Loucy (cell line): ENCODE measurements at regions not wholly inside any gene's neighbourhood (a gene's known extent, or its start where the extent isn't known, plus 50 kb on each side); places are given as distances from the start of the nearest gene placed in this dataset.
"Not testable (repeated sequence)": the region's sequence is repeated elsewhere in the genome, so short reads cannot be mapped to it uniquely, and the experiment has no call there.

Experiments
- H2AFZ ChIP-seq: fragments of 200-600 bp; sonication (generic); 2 replicates; pipeline ENCODE4 v1.6.0; 2016; ENCODE audit warnings: antibody characterized with exemption, mild to moderate bottlenecking, low read length, moderate library complexity
- H3F3A ChIP-seq: fragments of 200-600 bp; 2 replicates; pipeline ENCODE4 v1.6.0; 2016; ENCODE audit warnings: antibody characterized with exemption, low read depth, mild to moderate bottlenecking
- H3K27me3 ChIP-seq: fragments of 200-600 bp; sonication (generic); 2 replicates; pipeline ENCODE4 v1.6.1; 2014; ENCODE audit warnings: low read length, mild to moderate bottlenecking; ENCODE audit not compliant: insufficient read depth, poor library complexity, severe bottlenecking
- H3K36me3 ChIP-seq: fragments of 200-600 bp; sonication (generic); 2 replicates; pipeline ENCODE4 v1.6.1; 2016; ENCODE audit warnings: low read length; ENCODE audit not compliant: insufficient read depth
- H3K4me1 ChIP-seq: fragments of 200-600 bp; sonication (generic); 2 replicates; pipeline ENCODE4 v1.5.1; 2014; ENCODE audit warnings: low read length, mild to moderate bottlenecking; ENCODE audit not compliant: insufficient read depth, poor library complexity, severe bottlenecking
- H3K4me2 ChIP-seq: fragments of 200-600 bp; sonication (generic); 2 replicates; pipeline ENCODE4 v1.6.0; 2014; ENCODE audit warnings: antibody characterized with exemption, low read length, low read depth, mild to moderate bottlenecking; ENCODE audit not compliant: poor library complexity, severe bottlenecking
- H3K4me3 ChIP-seq: fragments of 200-600 bp; sonication (generic); 2 replicates; pipeline ENCODE4 v1.5.1; 2014; ENCODE audit warnings: low read length, mild to moderate bottlenecking, mixed read lengths; ENCODE audit not compliant: poor library complexity, severe bottlenecking
- H3K79me2 ChIP-seq: fragments of 200-600 bp; sonication (generic); 2 replicates; pipeline ENCODE4 v1.6.1; 2014; ENCODE audit warnings: low read length; ENCODE audit not compliant: insufficient read depth
- H3K9ac ChIP-seq: fragments of 200-600 bp; sonication (generic); 2 replicates; pipeline ENCODE4 v1.6.0; 2014; ENCODE audit warnings: mild to moderate bottlenecking, low read depth, low read length, moderate library complexity; ENCODE audit not compliant: poor library complexity, severe bottlenecking
- H3K9me2 ChIP-seq: fragments of 200-600 bp; sonication (generic); replicated peaks from 2 replicates; pipeline ENCODE4 v1.6.1; 2016; ENCODE audit warnings: low read depth, low read length, mixed read lengths
- H3K9me3 ChIP-seq: fragments of 200-600 bp; sonication (generic); 2 replicates; pipeline ENCODE4 v1.6.1; 2014; ENCODE audit warnings: mild to moderate bottlenecking, antibody characterized with exemption, low read length, low read depth; ENCODE audit not compliant: insufficient read depth
- H4K20me1 ChIP-seq: fragments of 200-600 bp; sonication (generic); 2 replicates; pipeline ENCODE4 v1.6.0; 2014; ENCODE audit warnings: antibody characterized with exemption, low read length, mild to moderate bottlenecking; ENCODE audit not compliant: insufficient read depth, poor library complexity, severe bottlenecking
- CTCF ChIP-seq: fragments of 200-600 bp; sonication (generic); conservative IDR thresholded peaks from 2 replicates; pipeline ENCODE4 v1.5.1; 2014; ENCODE audit warnings: mild to moderate bottlenecking, antibody characterized with exemption, low read length
- EZH2phosphoT487 ChIP-seq: fragments of 200-600 bp; IDR thresholded peaks from 2 replicates; pipeline ENCODE4 v1.6.1; 2018; ENCODE audit warnings: antibody characterized with exemption, mild to moderate bottlenecking, moderate library complexity, borderline replicate concordance

DNA sequence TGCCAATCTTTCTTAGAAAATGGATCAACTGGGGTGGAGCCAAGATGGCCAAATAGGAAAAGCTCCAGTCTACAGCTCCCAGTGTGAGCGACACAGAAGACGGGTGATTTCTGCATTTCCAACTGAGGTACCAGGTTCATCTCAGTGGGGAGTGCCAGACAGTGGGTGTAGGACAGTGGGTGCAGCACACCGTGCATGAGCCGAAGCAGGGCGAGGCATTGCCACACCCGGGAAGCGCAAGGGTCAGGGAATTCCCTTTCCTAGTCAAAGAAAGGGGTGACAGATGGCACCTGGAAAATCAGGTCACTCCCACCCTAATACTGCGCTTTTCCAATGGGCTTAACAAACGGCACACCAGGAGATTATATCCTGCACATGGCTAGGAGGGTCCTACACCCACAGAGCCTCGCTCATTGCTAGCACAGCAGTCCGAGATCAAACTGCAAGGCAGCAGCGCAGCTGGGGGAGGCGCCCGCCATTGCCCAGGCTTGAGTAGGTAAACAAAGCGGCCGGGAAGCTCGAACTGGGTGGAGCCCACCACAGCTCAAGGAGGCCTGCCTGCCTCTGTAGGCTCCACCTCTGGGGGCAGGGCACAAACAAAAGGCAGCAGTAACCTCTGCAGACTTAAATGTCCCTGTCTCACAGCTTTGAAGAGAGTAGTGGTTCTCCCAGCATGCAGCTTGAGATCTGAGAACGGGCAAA, 61.3 kb upstream of the LHFPL2 start:
- H3K9me3 ChIP-seq, H4K20me1 ChIP-seq, H3K36me3 ChIP-seq, H2AFZ ChIP-seq, H3K4me2 ChIP-seq, H3F3A ChIP-seq, H3K9ac ChIP-seq, H3K4me1 ChIP-seq, H3K27me3 ChIP-seq, H3K79me2 ChIP-seq, H3K4me3 ChIP-seq, H3K9me2 ChIP-seq: not testable (repeated sequence)

DNA sequence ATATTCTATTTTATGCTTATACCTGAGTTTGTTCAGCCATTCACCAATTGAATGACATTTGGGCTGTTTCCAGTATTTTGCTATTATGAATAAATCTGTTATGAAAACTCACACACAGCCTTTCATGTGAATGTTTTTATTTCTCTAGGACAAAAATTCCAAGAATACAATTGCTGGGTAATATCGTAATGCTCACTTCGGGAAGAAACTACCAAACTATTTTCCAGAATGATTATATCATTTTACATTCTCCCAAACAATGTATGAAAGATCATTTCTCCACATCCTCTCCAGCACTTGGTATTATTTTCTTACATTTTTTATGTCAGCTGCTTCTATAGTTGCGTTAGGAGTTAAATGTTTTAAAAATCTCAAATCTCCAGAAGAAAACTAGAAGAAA, 58.3 kb upstream of the LHFPL2 start:
- Histone ChIP-seq H3K4me3 (no peak overlapping the region), H3K36me3 (no peaks in the 10 kb centered on the region), H3K4me1 (no peaks in the 10 kb centered on the region), H4K20me1 (no peaks in the 10 kb centered on the region), H3K9ac (no peak overlapping the region), H3F3A (no peaks in the 10 kb centered on the region), H3K27me3 (no peaks in the 10 kb centered on the region), H3K4me2 (no peak overlapping the region), H2AFZ (no peak overlapping the region), H3K9me2 (no peaks in the 10 kb centered on the region), H3K79me2 (no peaks in the 10 kb centered on the region), H3K9me3 (no peaks in the 10 kb centered on the region)
- TF ChIP-seq CTCF, result no peak
- no peak for TF ChIP-seq EZH2phosphoT487

- no peaks in the 10 kb centered on the region for H3K36me3 ChIP-seq
- H3F3A ChIP-seq, result no peaks in the 10 kb centered on the region
- H3K9ac ChIP-seq, result no peak overlapping the region
- H3K4me2 ChIP-seq, result no peak overlapping the region
- TF ChIP-seq EZH2phosphoT487 (no peak), CTCF (no peak)
- no peaks in the 10 kb centered on the region for H3K27me3 ChIP-seq
- H3K4me3 ChIP-seq, result no peak overlapping the region
- no peaks in the 10 kb centered on the region for H3K9me3 ChIP-seq
- H3K4me1 ChIP-seq, result no peaks in the 10 kb centered on the region
- no peaks in the 10 kb centered on the region for H4K20me1 ChIP-seq
- H2AFZ ChIP-seq, result no peak overlapping the region
- H3K9me2 ChIP-seq, result no peaks in the 10 kb centered on the region
- no peaks in the 10 kb centered on the region for H3K79me2 ChIP-seq
These were observed 57.8 kb upstream of the LHFPL2 start for GRCh38 chr5:78706381-78706780.

DNA sequence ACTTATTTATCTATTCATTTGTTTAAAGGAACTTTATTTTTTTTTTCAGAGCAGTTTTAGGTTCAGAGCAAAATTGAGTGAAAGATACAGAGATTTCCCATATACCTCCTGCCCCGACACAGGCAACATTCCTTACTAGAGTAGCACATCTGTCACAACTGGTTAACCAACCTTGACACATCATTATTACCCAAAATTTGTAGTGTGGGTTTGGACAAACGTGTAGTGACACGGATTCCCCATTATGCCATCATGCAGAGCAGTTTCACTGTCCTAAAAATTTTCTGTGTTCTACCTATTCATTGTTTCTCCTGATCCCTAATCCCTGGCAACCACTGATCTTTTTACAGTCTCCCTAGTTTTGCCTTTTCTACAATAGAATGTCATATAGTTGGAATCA, 57.3 kb upstream of the LHFPL2 start:
- Histone ChIP-seq H4K20me1 (no peaks in the 10 kb centered on the region), H3K9ac (no peak overlapping the region), H3K79me2 (no peaks in the 10 kb centered on the region), H3K9me2 (no peaks in the 10 kb centered on the region), H3K4me3 (no peak overlapping the region), H3F3A (no peaks in the 10 kb centered on the region), H3K4me2 (no peak overlapping the region), H3K27me3 (no peaks in the 10 kb centered on the region), H3K4me1 (no peaks in the 10 kb centered on the region), H3K9me3 (no peaks in the 10 kb centered on the region), H2AFZ (no peak overlapping the region), H3K36me3 (no peaks in the 10 kb centered on the region)
- TF ChIP-seq EZH2phosphoT487 (no peak), CTCF (no peak)
